ENCODE measurements at regions not wholly inside any gene's neighbourhood (a gene's known extent, or its start where the extent isn't known, plus 50 kb on each side); places are given as distances from the start of the nearest gene placed in this dataset.

- TF ChIP-seq POLR2AphosphoS5 (IDR thresholded peaks at IDR 0.05; ENCODE audit: low read depth, low read length) (no peak), CTCF (IDR thresholded peaks at IDR 0.05) (no peak), FOSL2 (IDR thresholded peaks at IDR 0.05; ENCODE audit: borderline replicate concordance, low read depth) (no peak), NRF1 (IDR thresholded peaks at IDR 0.05; ENCODE audit: low read depth, low read length) (no peak), EZH2phosphoT487 (IDR thresholded peaks at IDR 0.05; ENCODE audit: borderline replicate concordance, low read depth) (no peak), RCOR1 (IDR thresholded peaks at IDR 0.05; ENCODE audit: low read length) (no peak), RFX5 (IDR thresholded peaks at IDR 0.05; ENCODE audit: low read length) (no peak), RAD21 (IDR thresholded peaks at IDR 0.05; ENCODE audit: low read length) (no peak)
These were observed 688.9 kb downstream of the KCNA4 start for GRCh38 chr11:29327891-29328290.
